Mucosa of gallbladder (tissue), 1 donor: ENCODE measurements at regions not wholly inside any gene's neighbourhood (a gene's known extent, or its start where the extent isn't known, plus 50 kb on each side); places are given as distances from the start of the nearest gene placed in this dataset.

Experiments
- DNase-seq: peaks from one replicate; pipeline ENCODE4 v3.0.0-alpha.2; 2020; ENCODE audit warnings: low spot score
- donor health status: DM: no; HTN: no; CAD: no.

GRCh38 chr22:47250995-47251765, 488.7 kb downstream of the TBC1D22A start:
- no peak for DNase-seq

DNA sequence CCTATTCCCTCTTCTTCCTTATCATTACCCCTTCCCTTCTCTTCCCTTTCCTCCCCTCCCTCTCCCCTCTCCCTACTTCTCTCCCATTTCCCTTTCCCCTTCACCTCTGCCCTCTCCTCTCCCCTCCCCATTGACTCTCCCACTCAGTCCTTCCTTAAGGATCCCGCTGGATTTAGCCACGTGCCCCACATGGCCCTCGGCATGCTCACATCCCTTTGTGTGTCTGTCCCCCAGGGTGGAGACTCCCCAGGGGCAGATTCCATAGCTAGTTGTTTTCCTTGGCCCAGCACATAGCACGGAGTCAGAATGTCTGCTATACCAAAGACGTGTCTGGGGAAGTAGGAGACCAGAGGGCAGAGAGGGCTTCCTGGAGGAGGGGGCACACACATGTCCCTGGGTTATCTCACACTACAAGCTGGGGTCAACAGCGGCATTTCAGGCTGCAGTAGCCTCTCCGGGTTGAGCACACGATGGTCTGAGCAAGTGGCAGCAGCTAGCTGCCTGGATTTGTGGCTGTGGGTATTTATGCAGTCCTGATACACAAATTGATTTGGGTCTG, 487.0 kb downstream of the TBC1D22A start:
- DNase-seq: no peak

- DNase-seq: no peak
Measured at GRCh38 chr22:47248925-47249324, 486.5 kb downstream of the TBC1D22A start.

DNA sequence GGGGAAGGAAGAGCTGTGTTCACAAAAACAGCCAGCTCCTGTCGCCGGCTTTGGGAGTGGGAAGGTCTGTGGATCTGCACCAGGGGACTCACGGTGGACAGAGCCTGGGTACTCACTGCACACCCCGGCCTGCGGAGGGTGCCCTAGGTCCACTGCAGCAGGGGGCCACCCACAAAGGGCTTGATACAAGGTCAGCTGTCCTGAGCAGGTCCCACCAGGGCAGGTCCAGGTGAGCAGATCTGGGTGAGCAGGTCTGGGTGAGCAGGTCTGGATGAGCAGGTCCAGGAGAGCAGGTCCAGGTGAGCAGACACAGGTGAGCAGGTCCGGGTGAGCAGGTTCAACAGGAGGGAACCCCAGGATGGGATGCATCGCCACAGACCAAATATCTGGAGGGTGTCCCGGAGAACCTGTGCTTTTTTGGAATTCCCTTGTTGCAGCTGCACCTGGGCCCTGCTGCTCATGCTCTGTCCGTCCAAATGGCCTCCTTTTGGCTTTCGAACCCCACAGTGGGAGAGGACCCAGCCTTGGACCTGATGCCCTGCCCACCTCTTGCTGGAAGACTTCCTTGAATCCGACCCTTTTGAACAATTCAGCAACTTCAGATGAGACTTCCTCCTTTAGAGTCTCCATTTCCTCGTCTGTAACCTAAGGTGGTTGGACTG, 485.3 kb downstream of the TBC1D22A start:
- DNase-seq: no peak

DNA sequence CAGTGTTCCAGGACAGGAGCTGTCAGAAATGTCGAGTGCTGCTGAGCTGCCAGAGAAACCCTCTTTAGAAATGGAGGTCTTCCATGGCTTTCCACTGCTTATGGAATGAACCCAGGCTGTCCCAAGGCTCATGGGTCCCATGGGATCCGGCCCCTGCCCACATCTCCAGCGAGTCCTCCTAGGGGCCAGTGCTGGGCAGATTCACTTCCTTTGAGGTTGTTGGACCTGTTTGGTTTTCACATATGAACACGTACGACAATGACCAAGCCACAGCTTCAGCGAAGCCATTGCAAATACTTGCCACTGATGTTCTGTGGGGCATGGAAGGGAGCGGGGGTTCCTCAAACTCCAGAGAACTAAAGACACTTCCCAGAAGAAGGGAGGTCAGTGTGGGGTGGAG, 483.3 kb downstream of the TBC1D22A start:
- no peak for DNase-seq

DNA sequence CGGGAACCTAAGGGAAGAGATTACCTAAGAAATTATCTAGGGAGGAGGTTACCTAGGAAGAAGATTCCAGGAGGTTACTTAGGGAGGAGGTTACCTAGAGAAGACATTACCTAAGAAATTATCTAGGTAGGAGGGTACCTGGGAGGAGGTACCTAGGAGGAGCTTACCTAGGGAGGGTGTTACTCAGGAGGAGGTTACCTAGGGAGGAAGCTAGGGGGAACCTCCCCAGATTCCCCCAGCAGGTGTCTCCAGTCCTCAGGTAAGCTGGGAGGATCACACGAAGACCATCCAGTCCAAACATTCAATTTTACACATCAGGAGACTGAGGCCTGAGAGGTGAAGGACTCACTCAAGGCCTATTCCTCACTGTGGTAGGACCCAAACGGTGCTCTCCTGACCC, 482.8 kb downstream of the TBC1D22A start:
- no peak for DNase-seq

GRCh38 chr22:47240116-47240515, 477.7 kb downstream of the TBC1D22A start:
- no peak for DNase-seq

- DNase-seq: no peak
Measured at GRCh38 chr22:47239474-47239860, 477.0 kb downstream of the TBC1D22A start.

DNA sequence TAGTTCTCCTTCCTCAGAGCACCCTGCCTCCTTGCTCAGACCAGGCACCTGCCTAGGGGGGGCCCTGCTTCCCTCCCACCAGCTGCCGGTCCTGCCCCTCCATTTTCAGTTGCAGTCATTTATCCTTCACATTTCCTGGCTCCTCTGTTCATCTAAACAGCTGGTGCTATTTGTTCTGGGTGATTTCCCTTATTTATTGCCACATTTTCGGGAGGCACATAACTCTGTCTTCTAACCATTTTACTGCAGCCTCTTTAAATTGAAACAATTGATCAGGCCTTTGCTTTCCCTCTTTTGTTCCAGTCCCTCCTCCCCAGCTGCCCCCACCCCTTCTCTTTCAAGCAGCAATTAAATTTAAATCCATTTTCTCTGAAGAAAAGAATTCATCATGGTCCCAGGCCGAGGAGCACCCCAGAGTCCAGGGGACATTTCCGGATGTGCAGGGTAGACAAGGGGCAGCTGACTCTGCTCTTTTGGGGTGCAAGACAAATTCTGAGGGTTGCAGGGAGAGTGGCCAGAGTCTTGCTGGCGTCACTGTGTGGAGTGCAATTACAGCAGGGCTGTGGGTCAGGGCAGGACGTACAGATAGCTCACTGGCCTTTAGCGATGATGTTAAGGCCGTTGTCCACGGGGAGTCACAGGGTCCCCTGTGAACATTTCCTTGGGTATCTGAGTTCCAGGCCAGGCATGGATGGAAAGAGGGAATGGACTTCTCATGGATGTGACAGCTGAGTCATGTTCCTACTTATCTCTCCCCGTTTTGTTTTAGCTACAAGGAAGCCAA, 476.4 kb downstream of the TBC1D22A start:
- DNase-seq: no peak

GRCh38 chr22:47237890-47238480, 475.5 kb downstream of the TBC1D22A start:
- no peak for DNase-seq

- DNase-seq: no peak
Measured at GRCh38 chr22:47236718-47237117, 474.3 kb downstream of the TBC1D22A start.

DNA sequence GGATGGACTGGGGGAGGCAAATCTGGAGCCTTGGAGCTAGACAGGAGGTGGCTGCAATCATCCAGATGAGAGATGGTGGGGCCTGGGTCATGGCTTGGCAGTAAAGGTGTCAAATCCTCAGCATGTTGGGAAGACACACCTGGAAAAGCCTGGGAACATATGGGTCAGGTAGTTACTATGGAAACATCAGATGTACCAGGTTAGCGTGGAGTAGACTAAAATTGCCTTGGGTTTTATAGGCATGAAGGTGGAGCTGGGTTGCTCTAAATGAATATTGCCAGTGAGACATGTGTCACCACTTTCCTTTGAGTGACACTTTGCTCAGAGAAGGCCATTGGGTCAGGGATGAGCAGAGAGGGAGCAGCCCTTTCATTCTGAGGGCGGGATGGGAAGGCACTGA, 473.7 kb downstream of the TBC1D22A start:
- DNase-seq: no peak

- no peak for DNase-seq
Measured at GRCh38 chr22:47233316-47234243, 471.1 kb downstream of the TBC1D22A start.

DNA sequence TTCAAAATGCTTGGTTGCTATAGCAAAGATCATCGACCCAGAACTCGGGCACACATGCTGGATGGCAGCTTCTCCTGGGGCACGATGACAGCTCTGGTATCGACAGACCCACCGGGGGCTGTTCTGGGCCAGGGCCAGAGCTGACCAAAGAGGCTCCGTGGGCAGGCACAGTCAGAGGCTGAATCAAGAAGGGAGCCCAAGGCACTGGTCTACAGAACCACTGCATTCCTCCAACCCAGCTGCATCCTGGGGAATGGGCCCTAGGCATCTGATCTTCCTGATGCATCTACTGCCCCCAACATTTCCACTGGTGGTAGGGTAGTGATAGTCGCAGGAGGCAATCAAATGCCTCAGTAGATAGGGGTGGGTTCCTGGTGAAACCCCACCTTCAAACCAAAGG, 470.3 kb downstream of the TBC1D22A start:
- no peak for DNase-seq

DNA sequence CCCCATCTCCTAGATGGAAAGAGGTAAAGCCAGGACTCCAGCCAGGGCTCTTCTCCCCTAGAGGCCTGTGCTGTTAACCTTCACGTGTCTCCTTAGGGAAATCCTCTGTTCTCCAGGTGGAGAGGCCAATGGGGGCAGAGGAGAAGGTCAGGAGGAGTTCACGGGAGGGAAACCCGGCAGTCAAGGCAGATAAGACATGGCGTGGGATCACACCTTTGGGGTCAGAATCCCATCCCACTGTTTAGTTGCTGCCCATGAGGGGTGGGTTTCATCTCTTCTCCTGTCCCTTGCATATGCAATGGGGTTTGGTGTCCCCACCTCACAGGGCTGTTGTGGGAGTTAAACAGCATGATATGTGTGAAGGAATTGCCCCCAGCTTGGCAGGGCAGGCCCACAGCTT, 469.7 kb downstream of the TBC1D22A start:
- DNase-seq: no peak

DNA sequence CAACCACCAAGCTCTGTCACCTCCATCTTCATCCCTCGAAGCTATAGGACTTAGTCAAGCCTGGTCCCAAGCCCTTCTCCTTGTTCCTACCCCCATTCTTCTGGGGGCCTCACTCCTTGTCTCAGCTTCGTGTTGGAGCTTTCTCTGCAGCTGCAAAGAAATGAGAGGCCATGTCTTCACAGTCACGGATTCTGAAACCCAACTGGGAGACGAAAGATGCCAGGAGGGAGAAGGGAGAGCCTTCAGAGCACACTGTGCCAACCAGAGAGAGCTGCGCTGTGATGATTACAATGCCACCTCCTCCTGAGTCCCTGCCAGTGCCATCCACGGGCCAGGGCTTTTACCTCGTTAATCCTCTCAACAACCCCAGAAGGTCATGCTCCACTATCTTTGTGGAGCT, 469.3 kb downstream of the TBC1D22A start:
- DNase-seq: no peak

DNA sequence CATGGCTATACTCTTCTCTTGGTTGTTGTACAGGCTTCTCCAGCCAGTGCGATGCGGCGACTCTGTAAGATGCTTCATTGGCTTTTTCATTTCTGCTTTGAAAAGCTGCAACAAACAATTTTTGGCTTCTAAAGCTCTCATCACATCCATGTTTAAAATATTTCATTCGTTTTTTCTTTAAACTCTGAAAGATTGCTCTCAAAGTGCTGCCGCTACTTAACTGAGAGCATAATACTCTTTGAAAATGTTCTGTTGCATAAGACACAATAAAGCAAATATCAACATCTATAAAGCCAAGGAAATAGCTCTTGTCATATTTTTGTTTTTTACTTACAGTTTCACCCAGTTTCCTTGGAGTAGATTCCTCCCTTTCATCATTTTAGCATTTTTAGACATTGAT, 468.3 kb downstream of the TBC1D22A start:
- no peak for DNase-seq

- DNase-seq: no peak
Measured at GRCh38 chr22:47230251-47230650, 467.8 kb downstream of the TBC1D22A start.

- DNase-seq: no peak
Measured at GRCh38 chr22:47228767-47229166, 466.3 kb downstream of the TBC1D22A start.

GRCh38 chr22:47225931-47226633, 463.6 kb downstream of the TBC1D22A start:
- no peak for DNase-seq
